ENCODE measurements at regions not wholly inside any gene's neighbourhood (a gene's known extent, or its start where the extent isn't known, plus 50 kb on each side); places are given as distances from the start of the nearest gene placed in this dataset.

GRCh38 chr5:74055486-74056106, 429.6 kb downstream of the ARHGEF28 start:
- Histone ChIP-seq H3K4me3 (ENCODE audit: low read length) (no peak overlapping the region), H2AFZ (ENCODE audit: low read length) (no peak overlapping the region)

DNA sequence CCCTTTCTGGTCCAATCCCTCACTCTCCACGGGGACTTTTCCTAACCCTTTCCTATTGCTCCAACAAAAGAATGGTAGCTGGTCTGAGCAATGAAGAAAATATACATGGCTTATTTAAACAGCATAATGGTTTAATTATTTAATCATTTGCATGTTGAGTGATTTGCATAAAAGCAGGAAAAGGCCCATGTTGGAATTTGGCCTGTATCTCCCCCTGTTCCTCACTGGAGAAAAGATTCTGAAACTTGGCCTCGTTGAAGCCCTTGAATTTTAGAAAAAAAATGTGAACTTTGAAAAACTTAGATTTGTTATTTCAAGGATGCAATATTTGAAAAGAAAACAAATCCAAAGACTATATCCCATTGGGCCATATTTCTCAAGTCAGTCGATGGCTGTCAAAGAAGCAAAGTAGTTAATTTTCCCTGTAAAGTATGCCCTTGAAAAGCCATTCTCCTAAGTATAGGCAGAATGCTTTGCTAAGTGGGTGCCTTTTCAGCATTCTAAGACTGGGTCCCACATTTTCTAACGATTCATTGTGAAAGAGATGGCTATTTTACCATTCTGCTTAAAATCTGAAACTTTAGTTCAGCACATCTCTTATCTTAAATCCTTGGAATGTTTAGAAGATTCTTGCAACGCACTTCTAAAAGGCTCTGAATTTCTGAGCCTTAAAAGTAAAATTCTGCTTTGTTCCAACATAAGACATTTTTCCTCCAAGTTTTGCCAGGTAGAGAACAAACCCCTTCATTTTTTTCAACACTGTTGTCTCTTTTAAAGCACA, 428.8 kb downstream of the ARHGEF28 start:
- H3F3A ChIP-seq (ENCODE audit: insufficient read depth, low read length) = no peaks in the 10 kb centered on the region
- H3K9me3 ChIP-seq (replicated peaks; ENCODE audit: insufficient read depth, low read length) = no peaks in the 10 kb centered on the region
- H3K79me2 ChIP-seq (ENCODE audit: low read length) = no peaks in the 10 kb centered on the region
- no peak overlapping the region for H3K4me2 ChIP-seq (ENCODE audit: low read depth, low read length)
- TF ChIP-seq EZH2 (optimal IDR thresholded peaks at IDR 0.05; ENCODE audit: low read depth, low read length) = no peak
- TF ChIP-seq EZH2phosphoT487 (IDR thresholded peaks at IDR 0.05; ENCODE audit: low read length) = no peak
- TF ChIP-seq, protein P1, sequence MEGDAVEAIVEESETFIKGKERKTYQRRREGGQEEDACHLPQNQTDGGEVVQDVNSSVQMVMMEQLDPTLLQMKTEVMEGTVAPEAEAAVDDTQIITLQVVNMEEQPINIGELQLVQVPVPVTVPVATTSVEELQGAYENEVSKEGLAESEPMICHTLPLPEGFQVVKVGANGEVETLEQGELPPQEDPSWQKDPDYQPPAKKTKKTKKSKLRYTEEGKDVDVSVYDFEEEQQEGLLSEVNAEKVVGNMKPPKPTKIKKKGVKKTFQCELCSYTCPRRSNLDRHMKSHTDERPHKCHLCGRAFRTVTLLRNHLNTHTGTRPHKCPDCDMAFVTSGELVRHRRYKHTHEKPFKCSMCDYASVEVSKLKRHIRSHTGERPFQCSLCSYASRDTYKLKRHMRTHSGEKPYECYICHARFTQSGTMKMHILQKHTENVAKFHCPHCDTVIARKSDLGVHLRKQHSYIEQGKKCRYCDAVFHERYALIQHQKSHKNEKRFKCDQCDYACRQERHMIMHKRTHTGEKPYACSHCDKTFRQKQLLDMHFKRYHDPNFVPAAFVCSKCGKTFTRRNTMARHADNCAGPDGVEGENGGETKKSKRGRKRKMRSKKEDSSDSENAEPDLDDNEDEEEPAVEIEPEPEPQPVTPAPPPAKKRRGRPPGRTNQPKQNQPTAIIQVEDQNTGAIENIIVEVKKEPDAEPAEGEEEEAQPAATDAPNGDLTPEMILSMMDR (IDR thresholded peaks at IDR 0.05; ENCODE audit: low read length) = no peak
- no peaks in the 10 kb centered on the region for H4K20me1 ChIP-seq (ENCODE audit: insufficient read depth, low read length)
- H3K9ac ChIP-seq (ENCODE audit: low read length) = no peak overlapping the region
- no peaks in the 10 kb centered on the region for H3K4me1 ChIP-seq (ENCODE audit: low read length)
- H3K36me3 ChIP-seq (replicated peaks; ENCODE audit: insufficient read depth, low read length) = no peaks in the 10 kb centered on the region
- no peak overlapping the region for H3K27ac ChIP-seq (ENCODE audit: low read length)
- no peak for DNase-seq
- no peaks in the 10 kb centered on the region for H3K27me3 ChIP-seq (replicated peaks; ENCODE audit: insufficient read depth, low read length)
- no peak overlapping the region for H3K4me3 ChIP-seq (ENCODE audit: low read length)
- no peaks in the 10 kb centered on the region for H3K9me2 ChIP-seq (replicated peaks; ENCODE audit: insufficient read depth, low read length)
- no peak overlapping the region for H2AFZ ChIP-seq (ENCODE audit: low read length)

More at GRCh38 chr5:74055486-74056106, 429.6 kb downstream of the ARHGEF28 start:
- no peaks in the 10 kb centered on the region for H3K9me2 ChIP-seq (replicated peaks; ENCODE audit: insufficient read depth, low read length)
- H3K79me2 ChIP-seq (ENCODE audit: low read length) = no peaks in the 10 kb centered on the region
- H3K9ac ChIP-seq (ENCODE audit: low read length) = no peak overlapping the region
- no peaks in the 10 kb centered on the region for H3K36me3 ChIP-seq (replicated peaks; ENCODE audit: insufficient read depth, low read length)
- H3K4me1 ChIP-seq (ENCODE audit: low read length) = no peaks in the 10 kb centered on the region
- H3K27me3 ChIP-seq (replicated peaks; ENCODE audit: insufficient read depth, low read length) = no peaks in the 10 kb centered on the region
- no peak overlapping the region for H3K27ac ChIP-seq (ENCODE audit: low read length)
- no peaks in the 10 kb centered on the region for H4K20me1 ChIP-seq (ENCODE audit: insufficient read depth, low read length)
- H3K4me2 ChIP-seq (ENCODE audit: low read depth, low read length) = no peak overlapping the region
- TF ChIP-seq EZH2phosphoT487 (IDR thresholded peaks at IDR 0.05; ENCODE audit: low read length) = no peak
- TF ChIP-seq EZH2 (optimal IDR thresholded peaks at IDR 0.05; ENCODE audit: low read depth, low read length) = no peak
- TF ChIP-seq, protein P1 (IDR thresholded peaks at IDR 0.05; ENCODE audit: low read length) = no peak
- no peaks in the 10 kb centered on the region for H3F3A ChIP-seq (ENCODE audit: insufficient read depth, low read length)
- H3K9me3 ChIP-seq (replicated peaks; ENCODE audit: insufficient read depth, low read length) = no peaks in the 10 kb centered on the region
- DNase-seq = no peak

GRCh38 chr5:74054139-74054538, 428.1 kb downstream of the ARHGEF28 start:
- Histone ChIP-seq H3K27me3 (replicated peaks; ENCODE audit: insufficient read depth, low read length) (no peaks in the 10 kb centered on the region), H3K9me2 (replicated peaks; ENCODE audit: insufficient read depth, low read length) (no peaks in the 10 kb centered on the region), H3K4me3 (ENCODE audit: low read length) (no peak overlapping the region), H3K9me3 (replicated peaks; ENCODE audit: insufficient read depth, low read length) (no peaks in the 10 kb centered on the region), H4K20me1 (ENCODE audit: insufficient read depth, low read length) (no peaks in the 10 kb centered on the region), H3K79me2 (ENCODE audit: low read length) (no peaks in the 10 kb centered on the region), H3K4me1 (ENCODE audit: low read length) (no peaks in the 10 kb centered on the region), H3K4me2 (ENCODE audit: low read depth, low read length) (no peak overlapping the region), H2AFZ (ENCODE audit: low read length) (no peak overlapping the region), H3K27ac (ENCODE audit: low read length) (no peak overlapping the region), H3K36me3 (replicated peaks; ENCODE audit: insufficient read depth, low read length) (no peaks in the 10 kb centered on the region), H3K9ac (ENCODE audit: low read length) (no peak overlapping the region), H3F3A (ENCODE audit: insufficient read depth, low read length) (no peaks in the 10 kb centered on the region)
- TF ChIP-seq, protein P1 (IDR thresholded peaks at IDR 0.05; ENCODE audit: low read length) = no peak
- DNase-seq = no peak
